ENCODE measurements at regions not wholly inside any gene's neighbourhood (a gene's known extent, or its start where the extent isn't known, plus 50 kb on each side); places are given as distances from the start of the nearest gene placed in this dataset.

GRCh38 chr3:43789028-43789427 lies 98.3 kb downstream of the ABHD5 start:
- H3K4me3 Mint-ChIP-seq (ENCODE audit: unreplicated experiment) = no peak overlapping the region
- DNase-seq = no peak
- no peaks in the 10 kb centered on the region; the same call in 1 of the 2 replicates for H3K27me3 ChIP-seq (replicated peaks; ENCODE audit: control insufficient read depth, insufficient read depth, low read length)
- H3K36me3 Mint-ChIP-seq (ENCODE audit: insufficient read depth, unreplicated experiment) = no peaks in the 10 kb centered on the region
- BruUV-seq (replicated peaks) = no TSS peak
- intact Hi-C loops (cut with micrococcal nuclease; ENCODE audit: unreplicated experiment) = no loop called here
- TF ChIP-seq CTCF (IDR thresholded peaks at IDR 0.05; ENCODE audit: insufficient read depth in 1 of 2, low read depth in 1 of 2, low read length in 1 of 2, severe bottlenecking in 1 of 2, unreplicated experiment in 1 of 2) = no peak
- peaks cover 29% of the 10 kb centered on the region for H3K27me3 Mint-ChIP-seq (ENCODE audit: insufficient read depth, unreplicated experiment)
- no peaks in the 10 kb centered on the region for H3K4me1 Mint-ChIP-seq (ENCODE audit: low read depth, unreplicated experiment)
- H3K9me3 Mint-ChIP-seq (ENCODE audit: unreplicated experiment) = no peaks in the 10 kb centered on the region
- no peak overlapping the region for H3K4me3 ChIP-seq (ENCODE audit: low read depth, low read length)
- H3K27ac Mint-ChIP-seq (ENCODE audit: unreplicated experiment) = no peak overlapping the region
- no peaks in the 10 kb centered on the region for H3K4me1 ChIP-seq
- ChIA-PET CTCF (no interaction called here), POLR2A (no interaction called here)
- no peaks in the 10 kb centered on the region for H3K9me3 ChIP-seq
- H3K36me3 ChIP-seq (ENCODE audit: control insufficient read depth, insufficient read depth, low read length) = no peaks in the 10 kb centered on the region

GRCh38 chr3:43790060-43790459 lies 99.3 kb downstream of the ABHD5 start:
- H3K36me3 ChIP-seq (ENCODE audit: control insufficient read depth, insufficient read depth, low read length) = no peaks in the 10 kb centered on the region
- Mint-ChIP-seq H3K36me3 (ENCODE audit: insufficient read depth, unreplicated experiment) (no peaks in the 10 kb centered on the region), H3K27ac (ENCODE audit: unreplicated experiment) (no peak overlapping the region), H3K4me1 (ENCODE audit: low read depth, unreplicated experiment) (no peaks in the 10 kb centered on the region), H3K4me3 (ENCODE audit: unreplicated experiment) (no peak overlapping the region), H3K9me3 (ENCODE audit: unreplicated experiment) (no peaks in the 10 kb centered on the region), H3K27me3 (ENCODE audit: insufficient read depth, unreplicated experiment) (peaks cover 30% of the 10 kb centered on the region)
- ChIA-PET CTCF (no interaction called here), POLR2A (no interaction called here)
- intact Hi-C loops (cut with micrococcal nuclease; ENCODE audit: unreplicated experiment) = no loop called here
- H3K4me1 ChIP-seq = no peaks in the 10 kb centered on the region
- no peak overlapping the region for H3K4me3 ChIP-seq (ENCODE audit: low read depth, low read length)
- TF ChIP-seq CTCF (IDR thresholded peaks at IDR 0.05; ENCODE audit: insufficient read depth in 1 of 2, low read depth in 1 of 2, low read length in 1 of 2, severe bottlenecking in 1 of 2, unreplicated experiment in 1 of 2) = no peak
- no peaks in the 10 kb centered on the region for H3K27me3 ChIP-seq (replicated peaks; ENCODE audit: control insufficient read depth, insufficient read depth, low read length)
- BruUV-seq (replicated peaks) = no TSS peak
- no peak for DNase-seq
- H3K9me3 ChIP-seq = no peaks in the 10 kb centered on the region

GRCh38 chr3:43790476-43790875 lies 99.7 kb downstream of the ABHD5 start:
- H3K36me3 ChIP-seq (ENCODE audit: control insufficient read depth, insufficient read depth, low read length) = no peaks in the 10 kb centered on the region
- no peaks in the 10 kb centered on the region for H3K9me3 Mint-ChIP-seq (ENCODE audit: unreplicated experiment)
- no peaks in the 10 kb centered on the region for H3K27me3 ChIP-seq (replicated peaks; ENCODE audit: control insufficient read depth, insufficient read depth, low read length)
- no peak for DNase-seq
- CTCF ChIA-PET = no interaction called here
- H3K27ac Mint-ChIP-seq (ENCODE audit: unreplicated experiment) = no peak overlapping the region
- no TSS peak for BruUV-seq (replicated peaks)
- no peaks in the 10 kb centered on the region for H3K4me1 ChIP-seq
- H3K27me3 Mint-ChIP-seq (ENCODE audit: insufficient read depth, unreplicated experiment) = peaks cover 29% of the 10 kb centered on the region
- H3K4me3 Mint-ChIP-seq (ENCODE audit: unreplicated experiment) = no peak overlapping the region
- no peak for TF ChIP-seq CTCF (IDR thresholded peaks at IDR 0.05; ENCODE audit: insufficient read depth in 1 of 2, low read depth in 1 of 2, low read length in 1 of 2, severe bottlenecking in 1 of 2, unreplicated experiment in 1 of 2)
- H3K4me1 Mint-ChIP-seq (ENCODE audit: low read depth, unreplicated experiment) = no peaks in the 10 kb centered on the region
- intact Hi-C loops (cut with micrococcal nuclease; ENCODE audit: unreplicated experiment) = no loop called here
- POLR2A ChIA-PET = no interaction called here
- H3K36me3 Mint-ChIP-seq (ENCODE audit: insufficient read depth, unreplicated experiment) = no peaks in the 10 kb centered on the region
- H3K4me3 ChIP-seq (ENCODE audit: low read depth, low read length) = no peak overlapping the region
- no peaks in the 10 kb centered on the region for H3K9me3 ChIP-seq

All from Caco-2 (cell line).